MM.1S (cell line): ENCODE measurements at regions not wholly inside any gene's neighbourhood (a gene's known extent, or its start where the extent isn't known, plus 50 kb on each side); places are given as distances from the start of the nearest gene placed in this dataset.
A peak's percentile ranks its signal among the peaks of the same experiment; 100 is the strongest.

ENCODE experiments used
- DNase-seq: peaks from one replicate; pipeline ENCODE4 v3.0.0-alpha.2; 2015
- H2AFZ ChIP-seq: fragments of 300-600 bp; sonication (generic); 2 replicates; pipeline ENCODE4 v1.6.0; 2016; ENCODE audit warnings: antibody characterized with exemption, low read length
- H3F3A ChIP-seq: fragments of 300-600 bp; sonication (generic); 2 replicates; pipeline ENCODE4 v1.6.1; 2016; ENCODE audit warnings: mild to moderate bottlenecking, antibody characterized with exemption, low read length, moderate library complexity, mixed read lengths; ENCODE audit not compliant: insufficient read depth
- H3K27ac ChIP-seq: fragments of 300-600 bp; sonication (generic); 2 replicates; pipeline ENCODE4 v1.5.1; 2016; ENCODE audit warnings: mild to moderate bottlenecking, low read length
- H3K27me3 ChIP-seq: fragments of 300-600 bp; sonication (generic); replicated peaks from 2 replicates; pipeline ENCODE4 v1.6.0; 2016; ENCODE audit warnings: low read length; ENCODE audit not compliant: insufficient read depth
- H3K36me3 ChIP-seq: fragments of 300-600 bp; sonication (generic); replicated peaks from 2 replicates; pipeline ENCODE4 v1.6.1; 2016; ENCODE audit warnings: mild to moderate bottlenecking, low read length, mixed read lengths; ENCODE audit not compliant: insufficient read depth
- H3K4me1 ChIP-seq: fragments of 300-600 bp; sonication (generic); 2 replicates; pipeline ENCODE4 v1.6.1; 2016; ENCODE audit warnings: low read length, mixed read lengths
- H3K4me2 ChIP-seq: fragments of 300-600 bp; sonication (generic); 2 replicates; pipeline ENCODE4 v1.6.0; 2016; ENCODE audit warnings: low read depth, low read length
- H3K4me3 ChIP-seq: fragments of 300-600 bp; sonication (generic); 2 replicates; pipeline ENCODE4 v1.5.1; 2016; ENCODE audit warnings: low read length, mixed read lengths
- H3K79me2 ChIP-seq: fragments of 300-600 bp; sonication (generic); 2 replicates; pipeline ENCODE4 v1.6.1; 2016; ENCODE audit warnings: mixed run types, low read length, mixed read lengths
- H3K9ac ChIP-seq: fragments of 300-600 bp; sonication (generic); 2 replicates; pipeline ENCODE4 v1.6.1; 2016; ENCODE audit warnings: low read length, mixed read lengths
- H3K9me2 ChIP-seq: fragments of 300-600 bp; sonication (generic); replicated peaks from 2 replicates; pipeline ENCODE4 v1.6.1; 2016; ENCODE audit warnings: mild to moderate bottlenecking, low read length, mixed read lengths; ENCODE audit not compliant: insufficient read depth
- H3K9me3 ChIP-seq: fragments of 300-600 bp; sonication (generic); replicated peaks from 2 replicates; pipeline ENCODE4 v1.6.1; 2016; ENCODE audit warnings: mild to moderate bottlenecking, low read length, mixed read lengths; ENCODE audit not compliant: insufficient read depth
- H4K20me1 ChIP-seq: fragments of 300-600 bp; sonication (generic); 2 replicates; pipeline ENCODE4 v1.6.1; 2016; ENCODE audit warnings: mild to moderate bottlenecking, low read length, moderate library complexity, mixed read lengths; ENCODE audit not compliant: insufficient read depth
- EZH2 ChIP-seq: fragments of 300-600 bp; sonication (generic); optimal IDR thresholded peaks from 2 replicates; pipeline ENCODE3; 2017; ENCODE audit warnings: low read depth, mild to moderate bottlenecking, antibody characterized with exemption, low read length, mixed read lengths
- EZH2phosphoT487 ChIP-seq: fragments of 300-600 bp; sonication (generic); IDR thresholded peaks from 2 replicates; pipeline ENCODE4 v1.6.1; 2018; ENCODE audit warnings: antibody characterized with exemption, low read length
- TF ChIP-seq, protein P1 (sequence below): fragments of 300-600 bp; sonication (generic); IDR thresholded peaks from 2 replicates; pipeline ENCODE4 v1.5.1; 2016; ENCODE audit warnings: antibody characterized with exemption, low read length, mixed read lengths

DNA sequence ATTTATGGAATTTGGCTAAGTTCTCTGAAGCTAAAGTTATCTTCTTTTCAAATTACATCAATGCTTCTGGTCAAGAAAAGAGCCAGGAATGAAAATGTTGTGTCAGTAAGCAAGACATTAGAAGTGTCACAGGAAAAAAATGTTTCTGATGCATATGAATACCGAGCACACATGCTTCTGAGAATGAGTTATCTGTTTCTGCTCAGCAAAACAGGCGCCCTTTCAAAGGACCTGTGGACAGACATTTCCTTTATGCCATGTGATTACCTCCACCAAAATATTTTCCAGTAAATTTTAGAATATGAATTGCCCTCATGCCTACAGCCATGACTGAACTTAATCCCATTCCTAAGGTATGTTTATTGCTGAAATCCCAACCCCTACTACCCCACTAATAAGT is 55.4 kb upstream of the RNF180 start:
- no peak overlapping the region for H3K4me2 ChIP-seq
- no peaks in the 10 kb centered on the region for H3K9me3 ChIP-seq
- H3K27ac ChIP-seq = no peak overlapping the region
- TF ChIP-seq EZH2phosphoT487 = no peak
- TF ChIP-seq, protein P1, sequence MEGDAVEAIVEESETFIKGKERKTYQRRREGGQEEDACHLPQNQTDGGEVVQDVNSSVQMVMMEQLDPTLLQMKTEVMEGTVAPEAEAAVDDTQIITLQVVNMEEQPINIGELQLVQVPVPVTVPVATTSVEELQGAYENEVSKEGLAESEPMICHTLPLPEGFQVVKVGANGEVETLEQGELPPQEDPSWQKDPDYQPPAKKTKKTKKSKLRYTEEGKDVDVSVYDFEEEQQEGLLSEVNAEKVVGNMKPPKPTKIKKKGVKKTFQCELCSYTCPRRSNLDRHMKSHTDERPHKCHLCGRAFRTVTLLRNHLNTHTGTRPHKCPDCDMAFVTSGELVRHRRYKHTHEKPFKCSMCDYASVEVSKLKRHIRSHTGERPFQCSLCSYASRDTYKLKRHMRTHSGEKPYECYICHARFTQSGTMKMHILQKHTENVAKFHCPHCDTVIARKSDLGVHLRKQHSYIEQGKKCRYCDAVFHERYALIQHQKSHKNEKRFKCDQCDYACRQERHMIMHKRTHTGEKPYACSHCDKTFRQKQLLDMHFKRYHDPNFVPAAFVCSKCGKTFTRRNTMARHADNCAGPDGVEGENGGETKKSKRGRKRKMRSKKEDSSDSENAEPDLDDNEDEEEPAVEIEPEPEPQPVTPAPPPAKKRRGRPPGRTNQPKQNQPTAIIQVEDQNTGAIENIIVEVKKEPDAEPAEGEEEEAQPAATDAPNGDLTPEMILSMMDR = no peak
- no peak for TF ChIP-seq EZH2
- H3K27me3 ChIP-seq = no peaks in the 10 kb centered on the region
- H3K79me2 ChIP-seq = no peaks in the 10 kb centered on the region
- no peak overlapping the region for H2AFZ ChIP-seq
- no peaks in the 10 kb centered on the region for H4K20me1 ChIP-seq
- H3K9ac ChIP-seq = no peak overlapping the region
- no peaks in the 10 kb centered on the region for H3K36me3 ChIP-seq
- no peaks in the 10 kb centered on the region for H3F3A ChIP-seq
- H3K9me2 ChIP-seq = no peaks in the 10 kb centered on the region
- no peak overlapping the region for H3K4me3 ChIP-seq
- H3K4me1 ChIP-seq = no peaks in the 10 kb centered on the region
- no peak for DNase-seq

DNA sequence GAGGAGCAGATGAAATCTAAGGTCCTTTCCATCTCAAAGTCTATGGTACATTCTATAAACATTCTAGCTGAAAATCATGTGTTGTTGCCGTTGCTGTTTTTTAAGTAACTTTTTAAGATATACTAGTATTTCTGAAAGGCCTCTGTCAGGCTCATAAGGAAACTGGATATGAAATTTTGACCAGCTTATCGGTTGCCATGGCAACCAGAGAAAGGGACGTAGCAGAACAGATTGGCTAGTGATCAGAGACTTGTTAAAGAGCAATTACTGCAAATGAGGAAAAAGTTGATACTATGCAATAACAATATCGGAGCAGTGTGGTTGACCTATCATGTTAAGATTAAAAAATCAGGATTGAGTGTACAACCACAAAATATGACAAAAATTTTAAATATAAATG is 57.0 kb upstream of the RNF180 start:
- TF ChIP-seq EZH2 (no peak), EZH2phosphoT487 (no peak)
- TF ChIP-seq, protein P1 = no peak
- DNase-seq = no peak
- no peak overlapping the region for H3K4me2 ChIP-seq
- H3F3A ChIP-seq = no peaks in the 10 kb centered on the region
- no peak overlapping the region for H3K9ac ChIP-seq
- H3K4me3 ChIP-seq = no peak overlapping the region
- H3K9me2 ChIP-seq = no peaks in the 10 kb centered on the region
- no peak overlapping the region for H3K27ac ChIP-seq
- no peaks in the 10 kb centered on the region for H3K36me3 ChIP-seq
- no peaks in the 10 kb centered on the region for H3K9me3 ChIP-seq
- no peaks in the 10 kb centered on the region for H3K79me2 ChIP-seq
- H3K4me1 ChIP-seq = no peaks in the 10 kb centered on the region
- no peaks in the 10 kb centered on the region for H4K20me1 ChIP-seq
- no peaks in the 10 kb centered on the region for H3K27me3 ChIP-seq
- H2AFZ ChIP-seq = no peak overlapping the region

DNA sequence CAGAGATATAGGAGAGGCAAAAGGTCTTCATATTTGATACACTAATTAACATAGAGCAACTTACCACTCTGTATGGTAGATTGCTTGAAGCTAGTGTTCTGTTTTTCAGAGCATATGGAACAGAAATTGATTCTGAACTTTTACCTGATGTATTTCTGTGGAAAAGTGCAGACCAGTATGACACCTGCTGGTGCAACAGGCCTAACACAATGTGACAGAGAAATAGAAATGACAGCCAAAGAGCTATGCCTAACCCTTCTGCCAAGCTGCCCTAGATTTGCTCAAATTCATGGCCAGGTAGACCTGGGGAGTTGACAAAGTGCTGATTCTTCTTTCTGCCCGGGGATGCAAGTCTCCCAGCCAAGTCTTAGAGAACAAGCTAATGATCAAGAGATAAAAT is 65.4 kb upstream of the RNF180 start:
- DNase-seq = no peak
- H3K9me2 ChIP-seq = no peaks in the 10 kb centered on the region
- no peak overlapping the region for H3K27ac ChIP-seq
- no peak overlapping the region for H3K4me3 ChIP-seq
- no peaks in the 10 kb centered on the region for H3K9me3 ChIP-seq
- H3K79me2 ChIP-seq = no peaks in the 10 kb centered on the region
- no peaks in the 10 kb centered on the region for H4K20me1 ChIP-seq
- H2AFZ ChIP-seq = no peak overlapping the region
- no peaks in the 10 kb centered on the region for H3K36me3 ChIP-seq
- H3F3A ChIP-seq = no peaks in the 10 kb centered on the region
- no peaks in the 10 kb centered on the region for H3K4me1 ChIP-seq
- H3K9ac ChIP-seq = no peak overlapping the region
- no peaks in the 10 kb centered on the region for H3K27me3 ChIP-seq
- no peak overlapping the region for H3K4me2 ChIP-seq
- TF ChIP-seq EZH2phosphoT487 = no peak
- TF ChIP-seq, protein P1 = 0 out of 2 replicates have a peak, but pooled peaks have one; percentile 6

DNA sequence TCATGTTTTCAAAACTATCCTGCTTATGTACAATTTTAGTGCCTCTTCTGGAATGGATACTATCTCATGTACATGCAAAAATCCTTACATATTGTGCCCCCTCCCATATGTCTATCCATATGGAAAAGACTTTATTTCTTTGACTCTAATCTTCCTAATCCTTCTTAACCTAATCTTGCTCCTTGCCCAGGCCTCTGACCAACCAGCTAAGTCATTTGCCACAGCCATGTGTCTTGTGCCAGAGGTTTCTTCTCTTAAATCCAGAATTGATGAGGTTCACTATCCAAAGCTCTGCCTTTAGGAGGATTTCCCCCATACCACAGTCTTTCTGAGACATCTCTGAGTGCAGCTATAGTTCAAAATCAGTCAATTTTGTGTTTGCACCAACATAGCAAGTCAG is 68.9 kb upstream of the RNF180 start:
- Histone ChIP-seq H3K9me2 (no peaks in the 10 kb centered on the region), H2AFZ (no peak overlapping the region)

More for the DNA sequence above, 68.9 kb upstream of the RNF180 start:
- Histone ChIP-seq H4K20me1 (no peaks in the 10 kb centered on the region), H3K9me3 (no peaks in the 10 kb centered on the region), H3K9ac (no peak overlapping the region), H3F3A (no peaks in the 10 kb centered on the region), H3K4me3 (no peak overlapping the region), H3K27ac (no peak overlapping the region), H3K4me2 (no peak overlapping the region), H3K79me2 (no peaks in the 10 kb centered on the region), H3K27me3 (no peaks in the 10 kb centered on the region), H3K4me1 (no peaks in the 10 kb centered on the region), H3K36me3 (no peaks in the 10 kb centered on the region)
- TF ChIP-seq, protein P1 = no peak
- DNase-seq = no peak
